Nephron (organoid): ENCODE measurements at regions not wholly inside any gene's neighbourhood (a gene's known extent, or its start where the extent isn't known, plus 50 kb on each side); places are given as distances from the start of the nearest gene placed in this dataset.

Experiments
- H3K27ac Mint-ChIP-seq, 3 experiments: 2 replicates each; pipeline ENCODE4 v1.8.0; 2020; ENCODE audit warnings: mixed read lengths in 3 of 3, mild to moderate bottlenecking in 2 of 3, moderate library complexity in 1 of 3
- H3K27me3 Mint-ChIP-seq: 2 replicates; pipeline ENCODE4 v1.8.0; 2021; ENCODE audit warnings: low read depth, mild to moderate bottlenecking, moderate library complexity, mixed read lengths
- H3K36me3 Mint-ChIP-seq: 2 replicates; pipeline ENCODE4 v1.8.0; 2020; ENCODE audit warnings: low read depth, mixed read lengths
- H3K4me1 Mint-ChIP-seq: 2 replicates; pipeline ENCODE4 v1.8.0; 2020; ENCODE audit warnings: mixed read lengths
- H3K4me3 Mint-ChIP-seq, 3 experiments: 2 replicates each; pipeline ENCODE4 v1.8.0; 2020; ENCODE audit warnings: mild to moderate bottlenecking in 3 of 3, mixed read lengths in 3 of 3, moderate library complexity in 2 of 3
- H3K9me3 Mint-ChIP-seq: 2 replicates; pipeline ENCODE4 v1.8.0; 2020; ENCODE audit warnings: mixed read lengths
- CTCF ChIP-seq, 3 experiments: fragments of 200-600 bp; sonication (generic); IDR thresholded peaks; one replicate each; pipeline ENCODE4 v1.5.0; 2021; ENCODE audit warnings: antibody characterized with exemption in 3 of 3; ENCODE audit not compliant: unreplicated experiment in 3 of 3

DNA sequence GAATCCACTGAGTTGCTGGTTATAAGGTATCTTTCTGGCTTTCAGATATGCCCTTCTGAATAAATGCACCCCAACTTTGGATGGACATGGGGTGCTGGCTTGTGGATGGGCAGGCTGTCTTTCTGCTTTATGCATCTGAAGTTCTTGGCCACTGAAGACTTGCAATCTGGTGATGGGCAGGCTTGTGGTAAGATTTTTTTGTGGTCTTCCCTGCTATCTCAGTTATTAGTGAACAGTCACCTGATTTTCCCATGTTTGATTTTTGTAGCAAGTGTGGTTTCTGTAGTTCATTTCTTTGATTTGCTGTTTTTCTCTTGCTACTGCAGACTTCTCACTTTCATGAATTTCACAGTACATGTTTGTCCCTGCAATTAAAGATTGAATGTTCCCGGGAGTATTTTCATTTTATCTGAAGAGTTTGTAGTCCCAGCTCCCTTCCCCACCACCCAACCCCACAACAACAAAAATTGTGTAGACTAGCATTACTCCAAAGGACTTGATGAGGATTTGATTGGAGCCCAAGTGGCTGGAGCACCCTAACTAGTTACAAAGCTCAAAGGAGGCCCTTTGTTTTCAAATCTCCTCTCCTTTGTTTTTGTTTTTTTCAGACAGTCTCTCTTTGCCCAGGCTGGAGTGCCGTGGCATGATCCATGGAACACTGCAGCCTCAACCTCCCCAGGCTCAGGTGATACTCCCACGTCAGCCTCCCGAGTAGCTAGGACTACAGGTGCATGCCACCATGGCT is 63.6 kb upstream of the MGAT5 start:
- no peak for TF ChIP-seq CTCF (IDR thresholded peaks at IDR 0.05; ENCODE audit: unreplicated experiment in 3 of 3)
- Mint-ChIP-seq H3K4me3 (no peak overlapping the region), H3K27ac (no peak overlapping the region), H3K4me1 (peaks cover 14% of the 10 kb centered on the region), H3K27me3 (no peaks in the 10 kb centered on the region), H3K9me3 (no peaks in the 10 kb centered on the region), H3K36me3 (peaks cover 4% of the 10 kb centered on the region)

- Mint-ChIP-seq H3K27me3 (no peaks in the 10 kb centered on the region), H3K4me3 (no peak overlapping the region), H3K4me1 (peaks cover 14% of the 10 kb centered on the region), H3K27ac (no peak overlapping the region), H3K36me3 (peaks cover 4% of the 10 kb centered on the region), H3K9me3 (no peaks in the 10 kb centered on the region)
- TF ChIP-seq CTCF (IDR thresholded peaks at IDR 0.05; ENCODE audit: unreplicated experiment in 3 of 3), result no peak
These were observed 63.1 kb upstream of the MGAT5 start for GRCh38 chr2:134190807-134191203.

DNA sequence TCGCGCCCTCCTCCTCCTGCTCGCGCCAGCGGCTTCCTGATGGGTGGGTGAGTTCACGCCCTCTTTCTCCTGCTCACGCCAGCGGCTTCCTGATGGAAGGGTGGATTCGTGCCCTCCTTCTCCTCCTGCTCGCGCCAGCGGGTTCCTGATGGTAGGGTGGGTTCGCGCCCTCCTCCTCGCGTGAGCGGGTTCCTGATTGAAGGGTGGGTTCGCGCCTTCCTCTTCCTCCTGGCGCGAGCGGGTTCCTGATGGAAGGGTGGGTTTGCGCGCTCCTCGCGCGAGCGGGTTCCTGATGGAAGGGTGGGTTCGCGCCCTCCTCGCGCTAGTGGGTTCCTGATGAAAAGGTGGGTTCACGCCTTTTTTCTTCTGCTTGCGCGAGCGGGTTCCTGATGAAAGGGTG is 62.0 kb upstream of the MGAT5 start:
- no peak for TF ChIP-seq CTCF (IDR thresholded peaks at IDR 0.05; ENCODE audit: unreplicated experiment in 3 of 3)
- no peak overlapping the region for H3K4me3 Mint-ChIP-seq
- H3K27ac Mint-ChIP-seq, result no peak overlapping the region
- no peaks in the 10 kb centered on the region for H3K27me3 Mint-ChIP-seq
- H3K9me3 Mint-ChIP-seq, result no peaks in the 10 kb centered on the region
- peaks cover 4% of the 10 kb centered on the region for H3K36me3 Mint-ChIP-seq
- H3K4me1 Mint-ChIP-seq, result peaks cover 17% of the 10 kb centered on the region

- Mint-ChIP-seq H3K27ac (no peak overlapping the region), H3K4me3 (no peak overlapping the region), H3K36me3 (peaks cover 4% of the 10 kb centered on the region), H3K4me1 (peaks cover 21% of the 10 kb centered on the region), H3K9me3 (no peaks in the 10 kb centered on the region), H3K27me3 (no peaks in the 10 kb centered on the region)
- TF ChIP-seq CTCF (IDR thresholded peaks at IDR 0.05; ENCODE audit: unreplicated experiment in 3 of 3), result no peak
These were observed 60.9 kb upstream of the MGAT5 start for GRCh38 chr2:134193006-134193405.

GRCh38 chr2:134194519-134194918 is 59.4 kb upstream of the MGAT5 start:
- Mint-ChIP-seq H3K4me1 (peaks cover 32% of the 10 kb centered on the region), H3K4me3 (no peak overlapping the region)

More at GRCh38 chr2:134194519-134194918, 59.4 kb upstream of the MGAT5 start:
- Mint-ChIP-seq H3K27ac (no peak overlapping the region), H3K9me3 (no peaks in the 10 kb centered on the region), H3K36me3 (peaks cover 4% of the 10 kb centered on the region), H3K27me3 (no peaks in the 10 kb centered on the region)
- TF ChIP-seq CTCF (IDR thresholded peaks at IDR 0.05; ENCODE audit: unreplicated experiment in 3 of 3), result no peak
